ENCODE measurements at regions not wholly inside any gene's neighbourhood (a gene's known extent, or its start where the extent isn't known, plus 50 kb on each side); places are given as distances from the start of the nearest gene placed in this dataset.

GRCh38 chr11:81492923-81493445 lies 1240.7 kb downstream of the FAM181B start:
- H3K27me3 ChIP-seq (ENCODE audit: control insufficient read depth in 3 of 3, insufficient read depth in 3 of 3, low read length in 3 of 3), result no peaks in the 10 kb centered on the region
- H3K9me3 ChIP-seq (ENCODE audit: control insufficient read depth in 2 of 2, insufficient read depth in 1 of 2, low read depth in 1 of 2, low read length in 1 of 2), result no peaks in the 10 kb centered on the region
- FAIRE-seq, result no peak
- H3K36me3 ChIP-seq (ENCODE audit: control insufficient read depth in 3 of 3, insufficient read depth in 2 of 3, low read depth in 1 of 3, low read length in 3 of 3), result no peaks in the 10 kb centered on the region
- WGBS, 3 donors, result 21 to 79% (median 67%) methylated on average over 1 of the region's 1 CpG
- DNase-seq, result no peak
- no peak overlapping the region for H3K27ac ChIP-seq (ENCODE audit: low read depth in 1 of 3, low read length in 2 of 3)
- H3K4me1 ChIP-seq (ENCODE audit: control insufficient read depth in 3 of 3, insufficient read depth in 2 of 3, low read depth in 1 of 3, low read length in 2 of 3), result no peaks in the 10 kb centered on the region
- H3K4me3 ChIP-seq (ENCODE audit: low read depth in 1 of 3, low read length in 3 of 3), result no peak overlapping the region

DNA sequence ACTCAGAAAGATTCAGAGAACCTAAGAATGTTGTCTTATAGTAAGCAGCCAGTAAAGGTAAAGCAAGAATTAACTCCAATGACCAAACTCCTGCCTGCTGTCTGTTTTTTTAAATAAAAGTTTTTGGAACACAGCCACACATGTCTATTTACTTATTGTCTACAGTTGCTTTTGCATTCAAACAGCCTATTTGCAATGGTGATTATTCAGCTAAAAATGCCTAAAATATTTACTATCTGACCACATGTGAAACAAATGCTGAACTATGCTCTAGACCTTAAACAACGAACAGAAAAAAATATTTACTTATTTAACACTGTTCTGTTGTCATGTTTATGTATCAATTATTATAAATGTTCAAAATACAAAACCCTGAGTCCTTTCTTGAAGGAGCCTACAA lies 1246.6 kb downstream of the FAM181B start:
- Histone ChIP-seq H3K4me3 (ENCODE audit: low read depth in 1 of 3, low read length in 3 of 3) (no peak overlapping the region), H3K4me1 (ENCODE audit: control insufficient read depth in 3 of 3, insufficient read depth in 2 of 3, low read depth in 1 of 3, low read length in 2 of 3) (no peaks in the 10 kb centered on the region), H3K27ac (ENCODE audit: low read depth in 1 of 3, low read length in 2 of 3) (no peak overlapping the region), H3K9me3 (ENCODE audit: control insufficient read depth in 2 of 2, insufficient read depth in 1 of 2, low read depth in 1 of 2, low read length in 1 of 2) (no peaks in the 10 kb centered on the region), H3K27me3 (ENCODE audit: control insufficient read depth in 3 of 3, insufficient read depth in 3 of 3, low read length in 3 of 3) (no peaks in the 10 kb centered on the region), H3K36me3 (ENCODE audit: control insufficient read depth in 3 of 3, insufficient read depth in 2 of 3, low read depth in 1 of 3, low read length in 3 of 3) (no peaks in the 10 kb centered on the region)
- no peak for DNase-seq
- WGBS, 3 donors, result 54 to 63% (median 61%) methylated on average over 1 of the region's 1 CpG
- no peak for FAIRE-seq

GRCh38 chr11:81484196-81484595 lies 1249.5 kb downstream of the FAM181B start:
- Histone ChIP-seq H3K27me3 (ENCODE audit: control insufficient read depth in 3 of 3, insufficient read depth in 3 of 3, low read length in 3 of 3) (no peaks in the 10 kb centered on the region), H3K27ac (ENCODE audit: low read depth in 1 of 3, low read length in 2 of 3) (no peak overlapping the region), H3K4me3 (ENCODE audit: low read depth in 1 of 3, low read length in 3 of 3) (no peak overlapping the region), H3K9me3 (ENCODE audit: control insufficient read depth in 2 of 2, insufficient read depth in 1 of 2, low read depth in 1 of 2, low read length in 1 of 2) (no peaks in the 10 kb centered on the region), H3K36me3 (ENCODE audit: control insufficient read depth in 3 of 3, insufficient read depth in 2 of 3, low read depth in 1 of 3, low read length in 3 of 3) (no peaks in the 10 kb centered on the region), H3K4me1 (ENCODE audit: control insufficient read depth in 3 of 3, insufficient read depth in 2 of 3, low read depth in 1 of 3, low read length in 2 of 3) (no peaks in the 10 kb centered on the region)
- FAIRE-seq (no peak), DNase-seq (no peak)

- DNase-seq, result no peak
- H3K4me3 ChIP-seq (ENCODE audit: low read depth in 1 of 3, low read length in 3 of 3), result no peak overlapping the region
- H3K9me3 ChIP-seq (ENCODE audit: control insufficient read depth in 2 of 2, insufficient read depth in 1 of 2, low read depth in 1 of 2, low read length in 1 of 2), result no peaks in the 10 kb centered on the region
- no peaks in the 10 kb centered on the region for H3K36me3 ChIP-seq (ENCODE audit: control insufficient read depth in 3 of 3, insufficient read depth in 2 of 3, low read depth in 1 of 3, low read length in 3 of 3)
- H3K4me1 ChIP-seq (ENCODE audit: control insufficient read depth in 3 of 3, insufficient read depth in 2 of 3, low read depth in 1 of 3, low read length in 2 of 3), result no peaks in the 10 kb centered on the region
- no peak overlapping the region for H3K27ac ChIP-seq (ENCODE audit: low read depth in 1 of 3, low read length in 2 of 3)
- H3K27me3 ChIP-seq (ENCODE audit: control insufficient read depth in 3 of 3, insufficient read depth in 3 of 3, low read length in 3 of 3), result no peaks in the 10 kb centered on the region
- 83 to 88% (median 86%) methylated on average over 1 of the region's 1 CpG for WGBS, 3 donors
- FAIRE-seq, result no peak
These were observed 1256.4 kb downstream of the FAM181B start for GRCh38 chr11:81477277-81477676.

- no peaks in the 10 kb centered on the region for H3K4me1 ChIP-seq (ENCODE audit: control insufficient read depth in 3 of 3, insufficient read depth in 2 of 3, low read depth in 1 of 3, low read length in 2 of 3)
- no peak overlapping the region for H3K4me3 ChIP-seq (ENCODE audit: low read depth in 1 of 3, low read length in 3 of 3)
- DNase-seq, result no peak
- H3K27ac ChIP-seq (ENCODE audit: low read depth in 1 of 3, low read length in 2 of 3), result no peak overlapping the region
- 64 to 78% (median 66%) methylated on average over 2 of the region's 2 CpGs for WGBS, 3 donors
- no peak for FAIRE-seq
- no peaks in the 10 kb centered on the region for H3K9me3 ChIP-seq (ENCODE audit: control insufficient read depth in 2 of 2, insufficient read depth in 1 of 2, low read depth in 1 of 2, low read length in 1 of 2)
- H3K27me3 ChIP-seq (ENCODE audit: control insufficient read depth in 3 of 3, insufficient read depth in 3 of 3, low read length in 3 of 3), result no peaks in the 10 kb centered on the region
- no peaks in the 10 kb centered on the region for H3K36me3 ChIP-seq (ENCODE audit: control insufficient read depth in 3 of 3, insufficient read depth in 2 of 3, low read depth in 1 of 3, low read length in 3 of 3)
These were observed 1257.3 kb downstream of the FAM181B start for GRCh38 chr11:81476345-81476744.

DNA sequence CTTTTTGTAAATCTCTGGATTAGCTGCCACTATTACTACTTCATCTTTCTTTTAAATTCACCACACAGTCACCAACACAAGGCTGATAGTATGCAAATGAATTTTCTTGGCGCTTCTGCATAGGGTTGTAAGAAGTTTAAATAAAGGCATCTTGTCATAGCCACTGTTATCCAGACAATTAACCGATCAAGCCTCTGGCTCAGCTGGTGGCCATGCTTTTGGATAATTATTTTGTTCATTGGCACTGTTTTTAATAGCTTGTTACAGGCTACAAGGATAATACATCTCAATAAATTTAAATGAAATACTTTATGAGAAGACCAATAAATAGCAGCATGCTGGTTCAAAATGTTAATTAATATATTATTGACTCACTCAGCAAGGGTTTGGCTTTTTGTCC lies 1261.0 kb downstream of the FAM181B start:
- H3K9me3 ChIP-seq (ENCODE audit: control insufficient read depth in 2 of 2, insufficient read depth in 1 of 2, low read depth in 1 of 2, low read length in 1 of 2), result no peaks in the 10 kb centered on the region
- no peak overlapping the region for H3K27ac ChIP-seq (ENCODE audit: low read depth in 1 of 3, low read length in 2 of 3)
- DNase-seq (no peak), FAIRE-seq (no peak)
- no peaks in the 10 kb centered on the region for H3K4me1 ChIP-seq (ENCODE audit: control insufficient read depth in 3 of 3, insufficient read depth in 2 of 3, low read depth in 1 of 3, low read length in 2 of 3)
- no peak overlapping the region for H3K4me3 ChIP-seq (ENCODE audit: low read depth in 1 of 3, low read length in 3 of 3)
- no peaks in the 10 kb centered on the region for H3K36me3 ChIP-seq (ENCODE audit: control insufficient read depth in 3 of 3, insufficient read depth in 2 of 3, low read depth in 1 of 3, low read length in 3 of 3)
- H3K27me3 ChIP-seq (ENCODE audit: control insufficient read depth in 3 of 3, insufficient read depth in 3 of 3, low read length in 3 of 3), result no peaks in the 10 kb centered on the region
- 46 to 76% (median 72%) methylated on average over 2 of the region's 2 CpGs for WGBS, 3 donors

GRCh38 chr11:81470446-81470845 lies 1263.2 kb downstream of the FAM181B start:
- DNase-seq (peak in 1 of 2 donors; percentile 59), FAIRE-seq (no peak)
- Histone ChIP-seq H3K36me3 (ENCODE audit: control insufficient read depth in 3 of 3, insufficient read depth in 2 of 3, low read depth in 1 of 3, low read length in 3 of 3) (no peaks in the 10 kb centered on the region), H3K27ac (ENCODE audit: low read depth in 1 of 3, low read length in 2 of 3) (no peak overlapping the region), H3K27me3 (ENCODE audit: control insufficient read depth in 3 of 3, insufficient read depth in 3 of 3, low read length in 3 of 3) (no peaks in the 10 kb centered on the region), H3K4me3 (ENCODE audit: low read depth in 1 of 3, low read length in 3 of 3) (no peak overlapping the region), H3K9me3 (ENCODE audit: control insufficient read depth in 2 of 2, insufficient read depth in 1 of 2, low read depth in 1 of 2, low read length in 1 of 2) (no peaks in the 10 kb centered on the region), H3K4me1 (ENCODE audit: control insufficient read depth in 3 of 3, insufficient read depth in 2 of 3, low read depth in 1 of 3, low read length in 2 of 3) (no peaks in the 10 kb centered on the region)
- 37 to 73% (median 52%) methylated on average over 3 of the region's 3 CpGs for WGBS, 3 donors

DNA sequence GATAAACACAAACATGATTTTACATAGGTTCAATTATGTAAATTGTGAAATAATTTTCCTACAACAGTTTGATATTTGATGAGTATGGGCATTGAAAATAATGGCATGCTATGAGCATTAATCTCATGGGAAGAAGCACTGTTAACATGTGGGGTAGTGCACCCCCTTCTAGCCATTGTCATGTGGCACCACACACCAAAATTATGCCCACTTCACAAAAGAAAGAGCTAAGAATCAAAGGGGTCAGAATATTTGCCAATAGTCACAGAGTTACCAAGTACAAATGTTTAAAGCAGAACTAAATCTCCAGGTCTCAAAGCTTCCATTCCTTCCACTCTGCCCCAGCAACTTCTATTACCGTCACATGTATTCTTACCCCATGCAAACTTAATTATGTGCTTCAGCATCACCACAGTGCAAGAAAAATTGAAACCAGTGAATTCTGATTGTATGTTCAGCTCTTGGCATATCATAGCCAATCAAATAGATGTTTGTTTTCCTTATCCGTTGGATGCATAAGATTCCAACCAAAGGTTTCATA lies 1273.8 kb downstream of the FAM181B start:
- no peaks in the 10 kb centered on the region for H3K4me1 ChIP-seq (ENCODE audit: control insufficient read depth in 3 of 3, insufficient read depth in 2 of 3, low read depth in 1 of 3, low read length in 2 of 3)
- FAIRE-seq (no peak), DNase-seq (no peak)
- H3K9me3 ChIP-seq (ENCODE audit: control insufficient read depth in 2 of 2, insufficient read depth in 1 of 2, low read depth in 1 of 2, low read length in 1 of 2), result no peaks in the 10 kb centered on the region
- H3K36me3 ChIP-seq (ENCODE audit: control insufficient read depth in 3 of 3, insufficient read depth in 2 of 3, low read depth in 1 of 3, low read length in 3 of 3), result no peaks in the 10 kb centered on the region
- 69 to 83% (median 83%) methylated on average over 2 of the region's 2 CpGs for WGBS, 3 donors
- no peaks in the 10 kb centered on the region for H3K27me3 ChIP-seq (ENCODE audit: control insufficient read depth in 3 of 3, insufficient read depth in 3 of 3, low read length in 3 of 3)
- H3K4me3 ChIP-seq (ENCODE audit: low read depth in 1 of 3, low read length in 3 of 3), result no peak overlapping the region
- H3K27ac ChIP-seq (ENCODE audit: low read depth in 1 of 3, low read length in 2 of 3), result no peak overlapping the region

GRCh38 chr11:81449588-81450156 lies 1284.0 kb downstream of the FAM181B start:
- WGBS, 3 donors, result 63 to 79% (median 66%) methylated on average over 5 of the region's 5 CpGs
- FAIRE-seq, result no peak

More at GRCh38 chr11:81449588-81450156, 1284.0 kb downstream of the FAM181B start:
- Histone ChIP-seq H3K27ac (ENCODE audit: low read depth in 1 of 3, low read length in 2 of 3) (no peak overlapping the region), H3K9me3 (ENCODE audit: control insufficient read depth in 2 of 2, insufficient read depth in 1 of 2, low read depth in 1 of 2, low read length in 1 of 2) (no peaks in the 10 kb centered on the region), H3K4me3 (ENCODE audit: low read depth in 1 of 3, low read length in 3 of 3) (no peak overlapping the region), H3K4me1 (ENCODE audit: control insufficient read depth in 3 of 3, insufficient read depth in 2 of 3, low read depth in 1 of 3, low read length in 2 of 3) (no peaks in the 10 kb centered on the region), H3K36me3 (ENCODE audit: control insufficient read depth in 3 of 3, insufficient read depth in 2 of 3, low read depth in 1 of 3, low read length in 3 of 3) (no peaks in the 10 kb centered on the region), H3K27me3 (ENCODE audit: control insufficient read depth in 3 of 3, insufficient read depth in 3 of 3, low read length in 3 of 3) (no peaks in the 10 kb centered on the region)
- no peak for DNase-seq

All from small intestine (tissue), 7 donors.